OCI-LY3 (cell line): ENCODE measurements at regions not wholly inside any gene's neighbourhood (a gene's known extent, or its start where the extent isn't known, plus 50 kb on each side); places are given as distances from the start of the nearest gene placed in this dataset.

ENCODE experiments used
- EZH2phosphoT487 ChIP-seq: fragments of 200-600 bp; shearing (Covaris generic); IDR thresholded peaks from 2 replicates; pipeline ENCODE4 v1.6.1; 2018; ENCODE audit warnings: antibody characterized with exemption, mixed run types, low read depth
- TF ChIP-seq, protein P1 (sequence below): fragments of 200-600, 300-600 bp; sonication (generic); IDR thresholded peaks from 2 replicates; pipeline ENCODE4 v1.5.1; 2014; ENCODE audit warnings: antibody characterized with exemption, low read length, low read depth

DNA sequence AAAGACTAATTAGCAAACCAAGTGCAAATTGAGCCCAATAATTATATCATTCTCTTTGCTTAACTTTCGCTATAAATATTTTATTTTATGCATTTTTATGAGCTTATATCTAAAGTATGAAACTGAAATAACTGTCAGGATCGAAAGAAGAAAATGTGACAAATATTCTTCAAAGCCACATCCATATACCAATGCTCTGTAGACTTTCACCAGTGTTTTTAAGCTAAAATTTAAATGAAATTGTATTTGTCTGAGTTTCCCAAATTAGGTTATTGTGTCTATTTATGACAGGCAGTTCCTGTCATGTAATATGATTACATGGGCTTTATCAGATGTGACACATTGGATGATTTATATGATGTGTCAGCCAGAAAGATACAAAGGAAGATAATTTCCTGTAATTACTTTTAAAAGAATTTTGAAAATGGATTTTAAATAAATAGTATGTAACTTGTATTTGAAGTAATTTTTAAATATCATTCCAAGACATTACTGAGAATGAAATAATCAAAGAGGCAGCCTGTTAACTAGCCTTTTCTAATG is 317.9 kb upstream of the KLF6 start:
- TF ChIP-seq, protein P1, sequence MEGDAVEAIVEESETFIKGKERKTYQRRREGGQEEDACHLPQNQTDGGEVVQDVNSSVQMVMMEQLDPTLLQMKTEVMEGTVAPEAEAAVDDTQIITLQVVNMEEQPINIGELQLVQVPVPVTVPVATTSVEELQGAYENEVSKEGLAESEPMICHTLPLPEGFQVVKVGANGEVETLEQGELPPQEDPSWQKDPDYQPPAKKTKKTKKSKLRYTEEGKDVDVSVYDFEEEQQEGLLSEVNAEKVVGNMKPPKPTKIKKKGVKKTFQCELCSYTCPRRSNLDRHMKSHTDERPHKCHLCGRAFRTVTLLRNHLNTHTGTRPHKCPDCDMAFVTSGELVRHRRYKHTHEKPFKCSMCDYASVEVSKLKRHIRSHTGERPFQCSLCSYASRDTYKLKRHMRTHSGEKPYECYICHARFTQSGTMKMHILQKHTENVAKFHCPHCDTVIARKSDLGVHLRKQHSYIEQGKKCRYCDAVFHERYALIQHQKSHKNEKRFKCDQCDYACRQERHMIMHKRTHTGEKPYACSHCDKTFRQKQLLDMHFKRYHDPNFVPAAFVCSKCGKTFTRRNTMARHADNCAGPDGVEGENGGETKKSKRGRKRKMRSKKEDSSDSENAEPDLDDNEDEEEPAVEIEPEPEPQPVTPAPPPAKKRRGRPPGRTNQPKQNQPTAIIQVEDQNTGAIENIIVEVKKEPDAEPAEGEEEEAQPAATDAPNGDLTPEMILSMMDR, result no peak
- TF ChIP-seq EZH2phosphoT487, result no peak
